GM12878 (cell line): ENCODE measurements at regions not wholly inside any gene's neighbourhood (a gene's known extent, or its start where the extent isn't known, plus 50 kb on each side); places are given as distances from the start of the nearest gene placed in this dataset.
A peak's percentile ranks its signal among the peaks of the same experiment; 100 is the strongest.

ENCODE experiments used
- ATAC-seq: fragments of 200-7000 bp; cut with Tn5 transposase; 3 replicates; pipeline ENCODE4 v1.9.1; 2020; ENCODE audit warnings: mild to moderate bottlenecking, moderate library complexity
- BruUV-seq: library from RNA; stranded (reverse); fragments of 400-500 nt; replicated peaks from 2 replicates; lab custom pipeline; 2021; lab: Mats Ljungman, UMichigan
- CTCF ChIA-PET: fragments of 300-600 bp; sonication (Branson Sonifier 250); formaldehyde crosslinking; extraction: SDS; loops from one replicate; lab custom pipeline; 2021; ENCODE audit warnings: inconsistent platforms; lab: Yijun Ruan, JAX
- POLR2A ChIA-PET: fragments of 350-600 bp; formaldehyde crosslinking; extraction: SDS; loops from one replicate; lab custom pipeline; 2021; ENCODE audit warnings: inconsistent platforms; lab: Charles Lee
- RAD21 ChIA-PET: fragments of 300-600 bp; sonication (Branson Sonifier 250); formaldehyde crosslinking; loops from one replicate; lab custom pipeline; 2023; ENCODE audit warnings: antibody characterized with exemption; ENCODE audit not compliant: unreplicated experiment; lab: Charles Lee
- SMC1A ChIA-PET: fragments of 300-600 bp; sonication (Branson Sonifier 250); formaldehyde crosslinking; loops from one replicate; lab custom pipeline; 2023; ENCODE audit not compliant: unreplicated experiment, uncharacterized antibody; lab: Charles Lee
- DNase-seq: peaks from one replicate; pipeline ENCODE4 v3.0.0-alpha.2; 2011; ENCODE audit warnings: low read depth, low spot score
- FAIRE-seq: peaks from 3 replicates; lab custom pipeline; 2011; peaks lifted over from hg19 to GRCh38; lab: Jason Lieb, UNC
- H2AFZ ChIP-seq: 2 replicates; pipeline ENCODE4 v1.6.0; 2011; ENCODE audit warnings: low read depth, low read length, control low read depth; ENCODE audit not compliant: control insufficient read depth
- H3K27ac ChIP-seq: 2 replicates; pipeline ENCODE4 v1.5.1; 2011; ENCODE audit warnings: control low read depth; ENCODE audit not compliant: control insufficient read depth, insufficient read depth
- H3K27me3 ChIP-seq, 2 experiments: replicated peaks in 1 of 2; 2 replicates each; pipeline versions ENCODE4 v1.6.0 to v1.6.1; 2011; ENCODE audit warnings: low read length in 1 of 2; ENCODE audit not compliant: control insufficient read depth in 2 of 2, insufficient read depth in 2 of 2
- H3K36me3 ChIP-seq, 2 experiments: 2 replicates each; pipeline ENCODE4 v1.5.1; 2011; ENCODE audit warnings: low read length in 1 of 2; ENCODE audit not compliant: control insufficient read depth in 2 of 2, insufficient read depth in 2 of 2
- H3K4me1 ChIP-seq: 2 replicates; pipeline ENCODE4 v1.6.1; 2011; ENCODE audit warnings: mild to moderate bottlenecking, low read length, moderate library complexity, mixed read lengths; ENCODE audit not compliant: control insufficient read depth, insufficient read depth
- H3K4me2 ChIP-seq: 2 replicates; pipeline ENCODE4 v1.6.0; 2011; ENCODE audit warnings: control low read depth; ENCODE audit not compliant: control insufficient read depth, insufficient read depth
- H3K4me3 ChIP-seq: fragments of 200-600 bp; sonication (generic); 2 replicates; pipeline ENCODE4 v1.5.1; 2016
- H3K79me2 ChIP-seq: 2 replicates; pipeline ENCODE4 v1.6.0; 2011; ENCODE audit warnings: low read length; ENCODE audit not compliant: control insufficient read depth, insufficient read depth
- H3K9ac ChIP-seq: 2 replicates; pipeline ENCODE4 v1.8.0; 2011; ENCODE audit warnings: low read length, control low read depth, mixed read lengths; ENCODE audit not compliant: control insufficient read depth, insufficient read depth
- H3K9me3 ChIP-seq: replicated peaks from 3 replicates; pipeline ENCODE4 v1.5.1; 2011; ENCODE audit warnings: mild to moderate bottlenecking, low read length; ENCODE audit not compliant: control insufficient read depth, insufficient read depth
- H4K20me1 ChIP-seq: 2 replicates; pipeline ENCODE4 v1.6.0; 2011; ENCODE audit not compliant: control insufficient read depth, insufficient read depth
- ATF7 ChIP-seq: fragments of 450-650 bp; IDR thresholded peaks from 2 replicates; pipeline ENCODE4 v1.6.1; 2016; ENCODE audit warnings: low read depth, mild to moderate bottlenecking
- CBX3 ChIP-seq: fragments of 200-600 bp; sonication (generic); IDR thresholded peaks from 2 replicates; pipeline ENCODE4 v1.6.1; 2016; ENCODE audit warnings: low read depth, borderline replicate concordance
- CUX1 ChIP-seq: IDR thresholded peaks from 2 replicates; pipeline ENCODE4 v1.6.1; 2012; ENCODE audit warnings: improper control_type of control experiment, low read depth, low read length; ENCODE audit not compliant: insufficient replicate concordance
- HDAC2 ChIP-seq: fragments of 200-600 bp; sonication (generic); IDR thresholded peaks from 2 replicates; pipeline ENCODE4 v1.6.1; 2017
- IRF4 ChIP-seq: IDR thresholded peaks from 2 replicates; pipeline ENCODE4 v1.6.1; 2011; ENCODE audit warnings: low read depth, low read length
- MAX ChIP-seq: IDR thresholded peaks from 2 replicates; pipeline ENCODE4 v1.6.1; 2012; ENCODE audit warnings: low read depth, low read length, improper control_type of control experiment
- NFIC ChIP-seq: IDR thresholded peaks from 2 replicates; pipeline ENCODE4 v1.6.1; 2012; ENCODE audit warnings: low read depth, mild to moderate bottlenecking, inconsistent platforms, low read length, moderate library complexity
- NR2F1 ChIP-seq: fragments of 450-650 bp; conservative IDR thresholded peaks from 2 replicates; pipeline ENCODE4 v1.6.1; 2017; ENCODE audit warnings: mild to moderate bottlenecking
- PML ChIP-seq: IDR thresholded peaks from 2 replicates; pipeline ENCODE4 v1.6.1; 2012; ENCODE audit warnings: low read length, inconsistent platforms
- POLR2AphosphoS2 ChIP-seq: IDR thresholded peaks from 2 replicates; pipeline ENCODE4 v1.6.1; 2011; ENCODE audit warnings: low read depth, mild to moderate bottlenecking, low read length, improper control_type of control experiment, moderate library complexity
- REST ChIP-seq: IDR thresholded peaks from 2 replicates; pipeline ENCODE4 v1.6.1; 2012; ENCODE audit warnings: mild to moderate bottlenecking, low read depth, low read length
- RUNX3 ChIP-seq: IDR thresholded peaks from 2 replicates; pipeline ENCODE4 v1.6.1; 2012; ENCODE audit warnings: low read length, inconsistent platforms
- SUPT20H ChIP-seq: IDR thresholded peaks from 2 replicates; pipeline ENCODE4 v1.6.1; 2011; ENCODE audit warnings: low read depth, mild to moderate bottlenecking, low read length, moderate library complexity, borderline replicate concordance; ENCODE audit not compliant: control insufficient read depth
- TBL1XR1 ChIP-seq: IDR thresholded peaks from 2 replicates; pipeline ENCODE4 v1.6.1; 2012; ENCODE audit warnings: low read depth, low read length, improper control_type of control experiment
- ZNF217 ChIP-seq: fragments of 450-650 bp; IDR thresholded peaks from 2 replicates; pipeline ENCODE4 v1.6.1; 2017; ENCODE audit warnings: antibody characterized with exemption, mild to moderate bottlenecking
- ZNF24 ChIP-seq: fragments of 450-650 bp; IDR thresholded peaks from 2 replicates; pipeline ENCODE4 v1.6.1; 2017; ENCODE audit warnings: antibody characterized with exemption, mild to moderate bottlenecking
- WGBS: methylation state at CpG from one replicate; pipeline ENCODE4 v1.1.6; 2016; ENCODE audit warnings: low lambda C conversion rate; ENCODE audit not compliant: insufficient replicate concordance, insufficient coverage; ENCODE audit errors: missing lambda C conversion rate; 5-methylcytosine and 5-hydroxymethylcytosine counted together
- in situ Hi-C: fragments of 300-500 bp; cut with MboI; formaldehyde crosslinking; loops from 9 replicates; pipeline ENCODE4 v1.14.3; 2018; ENCODE audit warnings: mixed read lengths
- intact Hi-C: fragments of 100-400 bp; cut with micrococcal nuclease; formaldehyde crosslinking; loops from one replicate; pipeline ENCODE4 v1.14.2; 2022; ENCODE audit not compliant: unreplicated experiment

GRCh38 chr6:113381232-113381631 is 475.9 kb upstream of the MARCKS start (continued):
- no peak for TF ChIP-seq CUX1
- TF ChIP-seq TBL1XR1: no peak
- TF ChIP-seq, all 136 proteins: peak for 0

GRCh38 chr6:113381959-113382358 is 475.2 kb upstream of the MARCKS start:
- Histone ChIP-seq H3K27me3 (no peaks in the 10 kb centered on the region), H3K4me1 (no peaks in the 10 kb centered on the region), H3K4me2 (no peak overlapping the region), H3K4me3 (no peak overlapping the region), H4K20me1 (no peaks in the 10 kb centered on the region), H3K9me3 (no peaks in the 10 kb centered on the region), H3K9ac (no peak overlapping the region), H2AFZ (no peak overlapping the region), H3K79me2 (no peaks in the 10 kb centered on the region), H3K27ac (no peak overlapping the region), H3K36me3 (no peaks in the 10 kb centered on the region)
- in situ Hi-C loops (no loop called here), intact Hi-C loops (loop anchor here (5.0 kb wide), 1 partner anchor 75 kb away; no protein-coding TSS in a partner anchor)
- RAD21 ChIA-PET: no interaction called here
- SMC1A ChIA-PET: interaction anchor here (1.0 to 1.5 kb wide), 3 partner anchors 10 to 248 kb away, joined by 3 to 4 read pairs (median 3); no protein-coding TSS in a partner anchor
- 34% methylated on average over 2 of the region's 2 CpGs for WGBS
- CTCF ChIA-PET: interaction anchor here (0.7 to 1.0 kb wide), 4 partner anchors 10 to 248 kb away, joined by 3 read pairs; no protein-coding TSS in a partner anchor
- POLR2A ChIA-PET: interaction anchor here (0.6 kb wide), 2 partner anchors 195 to 342 kb away, joined by 3 to 5 read pairs; no protein-coding TSS in a partner anchor
- DNase-seq (peak; percentile 55), FAIRE-seq (peak; percentile 89), ATAC-seq (peak; percentile 87)
- no TSS peak for BruUV-seq
- TF ChIP-seq REST (no peak), ATF7 (peak; percentile 45; the same call in 1 of the 2 replicates), RUNX3 (peak; percentile 47), NR2F1 (no peak), IRF4 (0 out of 2 replicates have a peak, but pooled peaks have one; percentile 62), PML (0 out of 2 replicates have a peak, but pooled peaks have one; percentile 36), ZNF217 (0 out of 2 replicates have a peak, but pooled peaks have one; percentile 34), CBX3 (no peak), NFIC (peak; percentile 35; the same call in 1 of the 2 replicates), HDAC2 (no peak), MAX (no peak), ZNF24 (0 out of 2 replicates have a peak, but pooled peaks have one; percentile 40), SUPT20H (no peak), POLR2AphosphoS2 (no peak)
